ENCODE measurements at regions not wholly inside any gene's neighbourhood (a gene's known extent, or its start where the extent isn't known, plus 50 kb on each side); places are given as distances from the start of the nearest gene placed in this dataset.

- no peak for TF ChIP-seq CBX3 (IDR thresholded peaks at IDR 0.05; ENCODE audit: low read depth)
Observed at GRCh38 chr5:8729437-8729836, 816.4 kb downstream of the SEMA5A start (continued).

- no peak overlapping the region for H3K9ac ChIP-seq (ENCODE audit: low read length)
- POLR2A ChIA-PET = no interaction called here
- H3K79me2 ChIP-seq (ENCODE audit: insufficient read depth, low read length) = no peaks in the 10 kb centered on the region
- BruUV-seq (replicated peaks) = no TSS peak
- intact Hi-C loops (cut with micrococcal nuclease) = no loop called here
- H3K4me3 ChIP-seq (replicated peaks in 1 of 2; ENCODE audit: low read depth in 1 of 2, low read length in 2 of 2) = no peak overlapping the region
- no peak overlapping the region for H2AFZ ChIP-seq (ENCODE audit: low read depth, low read length, poor library complexity, severe bottlenecking)
- ATAC-seq (no peak), DNase-seq (ENCODE audit: low read depth, low spot score) (no peak)
- no peaks in the 10 kb centered on the region for H3K9me2 ChIP-seq (ENCODE audit: insufficient read depth)
- no peaks in the 10 kb centered on the region for H3K36me3 ChIP-seq (ENCODE audit: control insufficient read depth in 1 of 2, insufficient read depth in 2 of 2, low read length in 2 of 2)
- RAD21 ChIA-PET (ENCODE audit: low non-redundant PET in 1 of 2, low total read pairs in 2 of 2, uncharacterized antibody in 2 of 2, unreplicated experiment in 2 of 2) = no interaction called here
- H3K4me2 ChIP-seq (ENCODE audit: low read length) = no peak overlapping the region
- no peaks in the 10 kb centered on the region for H4K20me1 ChIP-seq (ENCODE audit: insufficient read depth)
- peaks cover 4 to 9% of the 10 kb centered on the region in 2 experiments; a peak in 2 of 4 replicates for H3K9me3 ChIP-seq (ENCODE audit: control insufficient read depth in 1 of 2, insufficient read depth in 1 of 2, low read depth in 1 of 2, low read length in 2 of 2)
- H3K4me1 ChIP-seq (ENCODE audit: control insufficient read depth in 1 of 2, insufficient read depth in 2 of 2, low read length in 2 of 2) = no peaks in the 10 kb centered on the region
- H3K27me3 ChIP-seq (ENCODE audit: insufficient read depth, low read length) = no peaks in the 10 kb centered on the region
- TF ChIP-seq CBX3 (IDR thresholded peaks at IDR 0.05; ENCODE audit: low read depth) (no peak), POLR2A (IDR thresholded peaks at IDR 0.05; ENCODE audit: borderline replicate concordance, extremely low read depth, insufficient read depth, insufficient read length) (no peak), TCF7L2 (IDR thresholded peaks at IDR 0.05; ENCODE audit: borderline replicate concordance, extremely low read depth, insufficient read depth, insufficient read length) (no peak), YY1 (IDR thresholded peaks at IDR 0.05; ENCODE audit: extremely low read depth, insufficient replicate concordance, low read depth, low read length) (no peak), CEBPB (IDR thresholded peaks at IDR 0.05; ENCODE audit: low read depth) (no peak), RAD21 (IDR thresholded peaks at IDR 0.05; ENCODE audit: low read depth) (no peak), REST (IDR thresholded peaks at IDR 0.05; ENCODE audit: low read depth) (no peak), ATF3 (IDR thresholded peaks at IDR 0.05) (no peak), EZH2 (IDR thresholded peaks at IDR 0.05) (no peak), CTCF (IDR thresholded peaks at IDR 0.05 in 2 of 3, conservative IDR thresholded peaks at IDR 0.05 in 1 of 3; ENCODE audit: borderline replicate concordance in 1 of 3, insufficient read depth in 1 of 3, low read depth in 2 of 3, low read length in 2 of 3) (no peak), ZNF274 (IDR thresholded peaks at IDR 0.05; ENCODE audit: low read depth, low read length) (no peak), ZBTB33 (IDR thresholded peaks at IDR 0.05; ENCODE audit: extremely low read depth, insufficient replicate concordance, low read length) (no peak), SRF (IDR thresholded peaks at IDR 0.05; ENCODE audit: low read depth) (no peak), JUND (IDR thresholded peaks at IDR 0.05) (no peak), ELF1 (IDR thresholded peaks at IDR 0.05; ENCODE audit: borderline replicate concordance, low read depth) (no peak), ZFX (IDR thresholded peaks at IDR 0.05) (no peak), SIN3A (IDR thresholded peaks at IDR 0.05; ENCODE audit: low read depth) (no peak), FOSL1 (IDR thresholded peaks at IDR 0.05; ENCODE audit: low read depth) (no peak), EZH2phosphoT487 (IDR thresholded peaks at IDR 0.05; ENCODE audit: borderline replicate concordance) (no peak), EGR1 (IDR thresholded peaks at IDR 0.05; ENCODE audit: low read depth) (no peak)
- CTCF ChIA-PET = no interaction called here
- no peak overlapping the region for H3K27ac ChIP-seq (ENCODE audit: low read depth, low read length)
Observed at GRCh38 chr5:8730194-8730593, 815.7 kb downstream of the SEMA5A start.
